Neural progenitor cell (in vitro differentiated cells): ENCODE measurements at regions not wholly inside any gene's neighbourhood (a gene's known extent, or its start where the extent isn't known, plus 50 kb on each side); places are given as distances from the start of the nearest gene placed in this dataset.

Experiments used
- DNase-seq: peaks from one replicate; pipeline ENCODE4 v3.0.0-alpha.2; 2016; ENCODE audit warnings: low spot score
- H2AFZ ChIP-seq: fragments of 200-600 bp; sonication (generic); replicated peaks from 2 replicates; pipeline ENCODE4 v1.6.1; 2016; ENCODE audit warnings: antibody characterized with exemption
- H3F3A ChIP-seq: fragments of 200-600 bp; sonication (generic); 2 replicates; pipeline ENCODE4 v1.6.1; 2016; ENCODE audit warnings: antibody characterized with exemption, low read depth
- H3K27ac ChIP-seq: fragments of 200-600 bp; sonication (generic); 2 replicates; pipeline ENCODE4 v1.5.1; 2016; ENCODE audit warnings: mild to moderate bottlenecking
- H3K27me3 ChIP-seq: fragments of 200-600 bp; sonication (generic); 2 replicates; pipeline ENCODE4 v1.6.1; 2016; ENCODE audit warnings: mild to moderate bottlenecking, moderate library complexity
- H3K36me3 ChIP-seq: fragments of 200-600 bp; sonication (generic); 2 replicates; pipeline ENCODE4 v1.5.1; 2016
- H3K4me1 ChIP-seq: fragments of 200-600 bp; sonication (generic); 2 replicates; pipeline ENCODE4 v1.6.1; 2016; ENCODE audit warnings: mixed run types
- H3K4me2 ChIP-seq: fragments of 200-600 bp; sonication (generic); 2 replicates; pipeline ENCODE4 v1.6.1; 2016
- H3K4me3 ChIP-seq: fragments of 200-600 bp; sonication (generic); 2 replicates; pipeline ENCODE4 v1.5.1; 2016
- H3K79me2 ChIP-seq: fragments of 200-600 bp; sonication (generic); 2 replicates; pipeline ENCODE4 v1.6.1; 2016; ENCODE audit warnings: low read depth
- H3K9ac ChIP-seq: fragments of 200-600 bp; sonication (generic); 2 replicates; pipeline ENCODE4 v1.6.1; 2016
- H3K9me3 ChIP-seq: fragments of 200-600 bp; sonication (generic); 2 replicates; pipeline ENCODE4 v1.5.1; 2016; ENCODE audit warnings: low read depth
- H4K20me1 ChIP-seq: fragments of 200-600 bp; sonication (generic); 2 replicates; pipeline ENCODE4 v1.6.1; 2016; ENCODE audit warnings: low read depth
- H3K27ac Mint-ChIP-seq: 3 replicates; pipeline ENCODE4 v1.8.0; 2021; ENCODE audit warnings: mixed read lengths
- H3K27me3 Mint-ChIP-seq: 2 replicates; pipeline ENCODE4 v1.8.0; 2022; ENCODE audit warnings: low read depth, mild to moderate bottlenecking, inconsistent platforms, moderate library complexity, mixed read lengths; ENCODE audit not compliant: insufficient read depth
- H3K36me3 Mint-ChIP-seq: 3 replicates; pipeline ENCODE4 v1.8.0; 2021; ENCODE audit warnings: mixed read lengths
- H3K4me1 Mint-ChIP-seq: 3 replicates; pipeline ENCODE4 v1.8.0; 2021; ENCODE audit warnings: mixed read lengths
- H3K4me3 Mint-ChIP-seq: 3 replicates; pipeline ENCODE4 v1.8.0; 2021; ENCODE audit warnings: mild to moderate bottlenecking, moderate library complexity, mixed read lengths
- H3K9me3 Mint-ChIP-seq: 3 replicates; pipeline ENCODE4 v1.8.0; 2020; ENCODE audit warnings: mixed read lengths
- EZH2 ChIP-seq: fragments of 200-600 bp; sonication (generic); IDR thresholded peaks from 2 replicates; pipeline ENCODE4 v1.6.1; 2017; ENCODE audit warnings: antibody characterized with exemption, mild to moderate bottlenecking, moderate library complexity
- EZH2phosphoT487 ChIP-seq: fragments of 200-600 bp; sonication (generic); IDR thresholded peaks from 2 replicates; pipeline ENCODE4 v1.6.1; 2017; ENCODE audit warnings: antibody characterized with exemption
- TF ChIP-seq, protein P1 (sequence below): fragments of 200-600 bp; sonication (generic); IDR thresholded peaks from 2 replicates; pipeline ENCODE4 v1.5.1; 2017; ENCODE audit warnings: antibody characterized with exemption, mild to moderate bottlenecking

DNA sequence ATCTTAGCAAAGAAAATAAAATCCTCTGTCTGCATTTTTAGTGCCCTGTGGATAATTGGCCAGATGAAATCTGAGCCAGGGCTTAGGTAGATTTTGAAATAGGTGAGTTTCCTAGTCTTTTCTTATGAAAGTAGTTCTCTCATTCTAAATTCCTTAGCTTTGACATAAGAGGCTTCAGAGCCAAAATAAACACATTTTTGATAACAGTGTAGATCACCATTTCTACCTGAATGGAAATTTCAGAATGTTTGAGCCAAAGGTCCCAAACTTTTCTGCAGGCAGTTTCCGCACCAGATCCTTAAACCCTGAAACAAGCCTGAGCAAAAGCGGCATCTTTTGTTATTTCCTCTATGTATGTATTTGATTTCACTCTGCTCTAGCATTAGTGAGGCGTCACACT lies 551.2 kb downstream of the EFNB2 start:
- no peaks in the 10 kb centered on the region for H3K9me3 Mint-ChIP-seq
- H3K4me1 Mint-ChIP-seq: peaks cover 12% of the 10 kb centered on the region
- no peaks in the 10 kb centered on the region for H3K36me3 Mint-ChIP-seq
- no peak for DNase-seq
- H3K4me3 Mint-ChIP-seq: no peak overlapping the region
- no peaks in the 10 kb centered on the region for H3K36me3 ChIP-seq
- H3K79me2 ChIP-seq: no peaks in the 10 kb centered on the region
- H3K4me1 ChIP-seq: no peaks in the 10 kb centered on the region
- no peaks in the 10 kb centered on the region for H4K20me1 ChIP-seq
- H3F3A ChIP-seq: no peaks in the 10 kb centered on the region
- no peak overlapping the region for H3K27ac ChIP-seq
- no peak overlapping the region for H3K4me3 ChIP-seq
- no peaks in the 10 kb centered on the region for H3K27me3 ChIP-seq
- no peaks in the 10 kb centered on the region for H3K9me3 ChIP-seq
- no peak overlapping the region for H3K9ac ChIP-seq
- H3K27ac Mint-ChIP-seq: no peak overlapping the region
- H2AFZ ChIP-seq: no peak overlapping the region
- no peak for TF ChIP-seq EZH2phosphoT487
- no peak for TF ChIP-seq EZH2
- TF ChIP-seq, protein P1, sequence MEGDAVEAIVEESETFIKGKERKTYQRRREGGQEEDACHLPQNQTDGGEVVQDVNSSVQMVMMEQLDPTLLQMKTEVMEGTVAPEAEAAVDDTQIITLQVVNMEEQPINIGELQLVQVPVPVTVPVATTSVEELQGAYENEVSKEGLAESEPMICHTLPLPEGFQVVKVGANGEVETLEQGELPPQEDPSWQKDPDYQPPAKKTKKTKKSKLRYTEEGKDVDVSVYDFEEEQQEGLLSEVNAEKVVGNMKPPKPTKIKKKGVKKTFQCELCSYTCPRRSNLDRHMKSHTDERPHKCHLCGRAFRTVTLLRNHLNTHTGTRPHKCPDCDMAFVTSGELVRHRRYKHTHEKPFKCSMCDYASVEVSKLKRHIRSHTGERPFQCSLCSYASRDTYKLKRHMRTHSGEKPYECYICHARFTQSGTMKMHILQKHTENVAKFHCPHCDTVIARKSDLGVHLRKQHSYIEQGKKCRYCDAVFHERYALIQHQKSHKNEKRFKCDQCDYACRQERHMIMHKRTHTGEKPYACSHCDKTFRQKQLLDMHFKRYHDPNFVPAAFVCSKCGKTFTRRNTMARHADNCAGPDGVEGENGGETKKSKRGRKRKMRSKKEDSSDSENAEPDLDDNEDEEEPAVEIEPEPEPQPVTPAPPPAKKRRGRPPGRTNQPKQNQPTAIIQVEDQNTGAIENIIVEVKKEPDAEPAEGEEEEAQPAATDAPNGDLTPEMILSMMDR: no peak
- H3K4me2 ChIP-seq: no peak overlapping the region
- H3K27me3 Mint-ChIP-seq: peaks cover 1% of the 10 kb centered on the region

DNA sequence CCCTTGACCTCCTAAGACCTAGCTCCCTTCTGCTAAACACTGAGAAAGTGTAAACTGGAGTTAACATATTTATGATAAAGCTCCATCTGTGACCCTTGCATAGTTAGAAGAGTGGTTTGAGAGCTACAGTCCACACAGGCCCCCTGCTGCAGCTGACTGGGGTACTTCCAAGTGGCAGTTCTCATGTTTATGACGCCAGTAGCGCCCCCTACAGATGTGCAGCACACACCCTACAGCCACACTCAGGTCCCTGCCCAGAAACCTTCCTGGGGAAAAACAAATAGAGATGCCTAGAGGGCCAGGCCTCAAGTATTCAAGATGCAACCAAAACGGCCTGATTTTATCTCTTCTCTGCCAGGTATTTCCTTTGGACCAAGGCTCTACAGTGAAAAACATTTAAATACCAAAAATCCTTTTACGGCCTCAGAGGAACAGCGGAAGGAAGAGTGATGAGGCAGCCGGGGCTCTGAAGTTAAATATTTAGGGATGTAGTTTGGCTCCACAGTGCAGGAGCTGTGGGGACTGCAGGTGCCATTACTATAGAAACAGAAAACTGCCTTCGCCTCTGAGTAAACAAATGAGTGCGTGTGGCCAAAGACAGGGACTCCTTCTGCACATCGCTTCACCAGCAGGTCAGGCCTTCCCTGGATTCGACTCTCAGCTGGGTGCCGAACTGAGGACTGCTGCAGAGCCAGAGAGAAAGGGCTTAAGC lies 553.1 kb downstream of the EFNB2 start:
- peaks cover 3% of the 10 kb centered on the region for H3K27me3 Mint-ChIP-seq

DNA sequence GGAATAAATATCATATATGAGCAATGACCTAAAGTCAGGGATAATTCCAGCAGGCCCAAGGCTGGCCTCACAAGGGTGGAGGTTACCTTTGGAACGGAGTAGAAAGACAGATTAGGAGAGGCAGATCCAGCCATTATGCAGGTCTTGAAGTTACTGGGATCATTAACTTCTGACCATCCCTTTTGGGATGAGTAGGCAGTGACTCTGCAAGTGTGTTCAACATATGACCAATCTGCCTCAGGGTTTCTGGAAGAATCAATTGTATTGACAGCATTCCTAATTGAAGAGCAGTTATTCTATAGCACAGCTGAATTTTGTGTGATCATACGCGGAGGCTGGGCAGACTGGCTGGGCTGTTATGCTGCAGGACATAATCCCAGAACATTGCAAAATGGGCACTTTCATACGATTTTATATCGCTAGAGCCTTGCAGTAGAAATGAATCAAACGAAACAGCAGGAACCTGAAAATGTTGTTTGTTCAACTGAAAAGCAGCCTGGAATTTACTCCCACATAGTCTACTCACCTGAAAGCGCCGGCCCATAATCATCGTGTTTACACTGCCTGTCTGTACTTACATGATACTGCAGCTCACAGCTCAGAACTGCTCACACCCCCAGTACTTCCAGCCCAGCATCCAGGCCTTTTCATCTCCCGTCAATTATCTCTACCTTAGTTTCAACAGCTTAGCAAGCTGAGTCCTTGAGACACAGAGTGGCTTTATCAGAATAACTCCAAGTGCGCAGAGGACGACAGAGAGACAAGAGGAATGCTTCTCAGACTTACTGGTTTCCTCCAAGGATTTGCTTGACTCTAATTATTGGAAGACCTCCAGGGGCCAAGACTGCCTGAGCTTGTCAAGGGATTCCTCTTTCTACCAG lies 556.1 kb downstream of the EFNB2 start:
- H3K27ac ChIP-seq: no peak overlapping the region
- Mint-ChIP-seq H3K4me3 (no peak overlapping the region), H3K27ac (peak overlapping the region; percentile 8), H3K36me3 (peaks cover 2% of the 10 kb centered on the region), H3K4me1 (peaks cover 14% of the 10 kb centered on the region), H3K27me3 (peaks cover 3% of the 10 kb centered on the region), H3K9me3 (peaks cover 9% of the 10 kb centered on the region)
- no peaks in the 10 kb centered on the region for H3K27me3 ChIP-seq
- H2AFZ ChIP-seq: no peak overlapping the region
- no peaks in the 10 kb centered on the region for H3F3A ChIP-seq
- no peak for TF ChIP-seq EZH2
- TF ChIP-seq EZH2phosphoT487: no peak
- TF ChIP-seq, protein P1: no peak
- H3K4me1 ChIP-seq: no peaks in the 10 kb centered on the region
- H3K4me2 ChIP-seq: no peak overlapping the region
- no peak overlapping the region for H3K9ac ChIP-seq
- H3K36me3 ChIP-seq: no peaks in the 10 kb centered on the region
- no peaks in the 10 kb centered on the region for H4K20me1 ChIP-seq
- no peak overlapping the region for H3K4me3 ChIP-seq
- peak; percentile 30 for DNase-seq
- no peaks in the 10 kb centered on the region for H3K9me3 ChIP-seq
- no peaks in the 10 kb centered on the region for H3K79me2 ChIP-seq

More for the DNA sequence above, 553.1 kb downstream of the EFNB2 start:
- Histone ChIP-seq H2AFZ (no peak overlapping the region), H3K4me2 (no peak overlapping the region), H3K27ac (no peak overlapping the region), H3K9ac (no peak overlapping the region), H3K36me3 (no peaks in the 10 kb centered on the region), H3K4me3 (no peak overlapping the region), H3K79me2 (no peaks in the 10 kb centered on the region), H3K27me3 (no peaks in the 10 kb centered on the region), H4K20me1 (no peaks in the 10 kb centered on the region), H3F3A (no peaks in the 10 kb centered on the region), H3K9me3 (no peaks in the 10 kb centered on the region), H3K4me1 (no peaks in the 10 kb centered on the region)
- H3K27ac Mint-ChIP-seq: peak overlapping the region; percentile 38
- DNase-seq: peak; percentile 40
- H3K4me1 Mint-ChIP-seq: peaks cover 14% of the 10 kb centered on the region
- peaks cover 2% of the 10 kb centered on the region for H3K36me3 Mint-ChIP-seq
- peaks cover 6% of the 10 kb centered on the region for H3K9me3 Mint-ChIP-seq
- TF ChIP-seq EZH2 (no peak), EZH2phosphoT487 (no peak)
- TF ChIP-seq, protein P1: peak; percentile 43
- no peak overlapping the region for H3K4me3 Mint-ChIP-seq
